IMR-90 (cell line): ENCODE measurements at regions not wholly inside any gene's neighbourhood (a gene's known extent, or its start where the extent isn't known, plus 50 kb on each side); places are given as distances from the start of the nearest gene placed in this dataset.

ENCODE experiments used
- ATAC-seq: fragments of 200-7000 bp; cut with Tn5 transposase; 2 replicates; pipeline ENCODE4 v1.9.1; 2020; ENCODE audit warnings: low read depth, mild to moderate bottlenecking, moderate library complexity
- BruUV-seq: library from RNA; stranded (reverse); fragments of 400-500 nt; replicated peaks from 2 replicates; lab custom pipeline; 2021; lab: Mats Ljungman, UMichigan
- CTCF ChIA-PET: fragments of 300-600 bp; formaldehyde crosslinking; extraction: SDS; loops from one replicate; lab custom pipeline; 2021; ENCODE audit warnings: antibody characterized with exemption; lab: Yijun Ruan, JAX
- POLR2A ChIA-PET: fragments of 300-600 bp; sonication (Branson Sonifier 250); formaldehyde crosslinking; loops from one replicate; lab custom pipeline; 2022; ENCODE audit warnings: antibody characterized with exemption; ENCODE audit not compliant: unreplicated experiment; lab: Charles Lee
- DNase-seq: peaks from one replicate; pipeline ENCODE4 v3.0.0; 2013
- H2AFZ ChIP-seq: replicated peaks from 2 replicates; pipeline ENCODE3; 2013; ENCODE audit warnings: low read length, mild to moderate bottlenecking; ENCODE audit not compliant: poor library complexity
- H2AK5ac ChIP-seq: 2 replicates; pipeline ENCODE4 v1.6.1; 2013; ENCODE audit warnings: low read depth, low read length, inconsistent platforms
- H2AK9ac ChIP-seq: replicated peaks from 2 replicates; pipeline ENCODE3; 2013; ENCODE audit warnings: mild to moderate bottlenecking, low read depth, low read length, moderate library complexity; ENCODE audit not compliant: poor library complexity
- H2BK120ac ChIP-seq: 2 replicates; pipeline ENCODE4 v1.6.1; 2013; ENCODE audit warnings: low read depth, low read length, inconsistent platforms
- H2BK15ac ChIP-seq: 3 replicates; pipeline ENCODE4 v1.6.1; 2013; ENCODE audit warnings: low read depth, low read length, inconsistent platforms
- H2BK20ac ChIP-seq: 2 replicates; pipeline ENCODE4 v1.6.1; 2013; ENCODE audit warnings: low read depth, mild to moderate bottlenecking, inconsistent platforms, low read length, moderate library complexity
- H2BK5ac ChIP-seq: 2 replicates; pipeline ENCODE4 v1.6.1; 2013; ENCODE audit warnings: mild to moderate bottlenecking, low read depth, low read length, inconsistent platforms; ENCODE audit not compliant: poor library complexity, severe bottlenecking
- H3K14ac ChIP-seq: replicated peaks from 2 replicates; pipeline ENCODE4 v1.6.1; 2013; ENCODE audit warnings: low read depth, low read length, inconsistent platforms
- H3K18ac ChIP-seq: 2 replicates; pipeline ENCODE4 v1.6.1; 2013; ENCODE audit warnings: low read depth, low read length, control low read depth
- H3K23ac ChIP-seq: 2 replicates; pipeline ENCODE4 v1.6.1; 2013; ENCODE audit warnings: low read depth, low read length, inconsistent platforms
- H3K27ac ChIP-seq: 2 replicates; pipeline ENCODE4 v1.5.1; 2013; ENCODE audit warnings: mild to moderate bottlenecking, control low read depth, low read length; ENCODE audit not compliant: insufficient read depth
- H3K27me3 ChIP-seq: 2 replicates; pipeline ENCODE4 v1.6.1; 2013; ENCODE audit warnings: low read length; ENCODE audit not compliant: control insufficient read depth, insufficient read depth
- H3K36me3 ChIP-seq: 2 replicates; pipeline ENCODE4 v1.6.1; 2013; ENCODE audit warnings: low read length, mixed read lengths; ENCODE audit not compliant: control insufficient read depth, insufficient read depth
- H3K4ac ChIP-seq: 2 replicates; pipeline ENCODE4 v1.6.1; 2013; ENCODE audit warnings: low read depth, low read length, inconsistent platforms
- H3K4me1 ChIP-seq: 2 replicates; pipeline ENCODE4 v1.6.1; 2013; ENCODE audit warnings: low read length, mixed read lengths; ENCODE audit not compliant: control insufficient read depth, insufficient read depth
- H3K4me2 ChIP-seq: 2 replicates; pipeline ENCODE4 v1.6.1; 2013; ENCODE audit warnings: low read depth, mild to moderate bottlenecking, control low read depth, low read length, moderate library complexity
- H3K4me3 ChIP-seq: 2 replicates; pipeline ENCODE4 v1.5.1; 2013; ENCODE audit warnings: low read depth, mild to moderate bottlenecking, control low read depth, low read length, moderate library complexity; ENCODE audit not compliant: insufficient read depth
- H3K56ac ChIP-seq: 2 replicates; pipeline ENCODE4 v1.6.1; 2013; ENCODE audit warnings: low read length, inconsistent platforms; ENCODE audit not compliant: insufficient read depth; ENCODE audit errors: extremely low read depth
- H3K79me1 ChIP-seq, 2 experiments: 2 replicates each; pipeline ENCODE4 v1.6.1; 2013; ENCODE audit warnings: low read length in 2 of 2, inconsistent platforms in 1 of 2, low read depth in 1 of 2
- H3K9ac ChIP-seq: 2 replicates; pipeline ENCODE4 v1.6.1; 2013; ENCODE audit warnings: low read depth, low read length, control low read depth
- H3K9me1 ChIP-seq: 2 replicates; pipeline ENCODE4 v1.6.1; 2013; ENCODE audit warnings: low read length, inconsistent platforms; ENCODE audit not compliant: insufficient read depth
- H3K9me3 ChIP-seq: 2 replicates; pipeline ENCODE4 v1.6.1; 2013; ENCODE audit warnings: low read length; ENCODE audit not compliant: control insufficient read depth, insufficient read depth
- H4K20me1 ChIP-seq: 2 replicates; pipeline ENCODE4 v1.6.1; 2013; ENCODE audit warnings: low read length, inconsistent platforms; ENCODE audit not compliant: insufficient read depth
- H4K5ac ChIP-seq: 2 replicates; pipeline ENCODE4 v1.6.1; 2013; ENCODE audit warnings: mild to moderate bottlenecking, low read depth, low read length, control low read depth
- H4K8ac ChIP-seq, 2 experiments: 2 replicates each; pipeline ENCODE4 v1.6.1; 2013; ENCODE audit warnings: low read depth in 2 of 2, low read length in 2 of 2, control low read depth in 1 of 2, inconsistent platforms in 1 of 2
- H4K91ac ChIP-seq: 2 replicates; pipeline ENCODE4 v1.6.1; 2013; ENCODE audit warnings: low read depth, low read length, inconsistent platforms; ENCODE audit not compliant: insufficient read depth
- BHLHE40 ChIP-seq: fragments of 150-350 bp; IDR thresholded peaks from 2 replicates; pipeline ENCODE4 v1.6.1; 2016; ENCODE audit warnings: mild to moderate bottlenecking, low read depth, low read length
- CEBPB ChIP-seq: IDR thresholded peaks from 2 replicates; pipeline ENCODE4 v1.6.1; 2012; ENCODE audit warnings: low read depth, low read length, improper control_type of control experiment
- CTCF ChIP-seq: conservative IDR thresholded peaks from 2 replicates; pipeline ENCODE4 v1.5.1; 2012; ENCODE audit warnings: mild to moderate bottlenecking, low read depth, low read length, improper control_type of control experiment
- FOS ChIP-seq: fragments of 150-350 bp; IDR thresholded peaks from 2 replicates; pipeline ENCODE4 v1.6.1; 2016; ENCODE audit warnings: low read depth, low read length
- RAD21 ChIP-seq: IDR thresholded peaks from 2 replicates; pipeline ENCODE4 v1.6.1; 2012; ENCODE audit warnings: low read length, improper control_type of control experiment
- SMC3 ChIP-seq: fragments of 150-350 bp; IDR thresholded peaks from 2 replicates; pipeline ENCODE4 v1.6.1; 2016; ENCODE audit warnings: low read depth, mild to moderate bottlenecking, antibody characterized with exemption, low read length, moderate library complexity
- WGBS, 2 experiments: methylation state at CpG; one replicate each; pipeline versions ENCODE4 v1.1.5 to v1.1.7; 2013; ENCODE audit warnings: missing lambda C conversion rate in 2 of 2; ENCODE audit not compliant: insufficient read length in 1 of 2; ENCODE audit errors: extremely low coverage in 2 of 2; 5-methylcytosine and 5-hydroxymethylcytosine counted together
- dilution Hi-C: fragments of 300-500 bp; cut with HindIII; formaldehyde crosslinking; loops from one replicate; pipeline ENCODE4 v1.14.3; 2018; ENCODE audit warnings: low sequenced_read_pairs; ENCODE audit not compliant: unreplicated experiment
- in situ Hi-C: fragments of 300-500 bp; cut with MboI; formaldehyde crosslinking; loops from 3 replicates; pipeline ENCODE4 v1.14.3; 2019; ENCODE audit warnings: low sequenced_read_pairs, inconsistent platforms, mixed read lengths
- intact Hi-C: fragments of 100-400 bp; cut with micrococcal nuclease; formaldehyde crosslinking; loops from 2 replicates; pipeline ENCODE4 v1.10.0; 2022

GRCh38 chr5:164422400-164422799 is 917.0 kb downstream of the MAT2B start:
- no peak overlapping the region for H2BK120ac ChIP-seq
- H3K4me1 ChIP-seq = no peaks in the 10 kb centered on the region
- H2BK15ac ChIP-seq = no peak overlapping the region
- H2AK9ac ChIP-seq = no peak overlapping the region
- TF ChIP-seq CTCF (peak; percentile 30; the same call in 1 of the 2 replicates), CEBPB (no peak), FOS (no peak), SMC3 (peak; percentile 28; the same call in 1 of the 2 replicates), BHLHE40 (no peak), RAD21 (peak; percentile 31)
- in situ Hi-C loops = no loop called here
- no peaks in the 10 kb centered on the region for H3K79me1 ChIP-seq
- CTCF ChIA-PET = no interaction called here
- dilution Hi-C loops = no loop called here
- H3K23ac ChIP-seq = no peak overlapping the region
- no peak overlapping the region for H2AK5ac ChIP-seq
- H3K18ac ChIP-seq = no peak overlapping the region
- H2AFZ ChIP-seq = no peak overlapping the region
- no peak overlapping the region for H2BK5ac ChIP-seq
- H2BK20ac ChIP-seq = no peak overlapping the region
- POLR2A ChIA-PET = no interaction called here
- no peak overlapping the region for H4K91ac ChIP-seq
- no peak overlapping the region for H3K56ac ChIP-seq
- no peak overlapping the region for H4K8ac ChIP-seq
- intact Hi-C loops = no loop called here
- DNase-seq (peak; percentile 30), ATAC-seq (no peak)
- H3K27me3 ChIP-seq = no peaks in the 10 kb centered on the region
- no peak overlapping the region for H3K4me2 ChIP-seq
- no peak overlapping the region for H3K27ac ChIP-seq
- H3K9me3 ChIP-seq = peaks cover 7% of the 10 kb centered on the region
- no peaks in the 10 kb centered on the region for H3K9me1 ChIP-seq
- no peak overlapping the region for H3K4ac ChIP-seq
- no TSS peak for BruUV-seq
- no peak overlapping the region for H3K14ac ChIP-seq
- no peak overlapping the region for H4K5ac ChIP-seq
- no peaks in the 10 kb centered on the region for H3K36me3 ChIP-seq
- WGBS, 2 experiments = no CpG with 5 or more reads among the region's 5 CpGs
- no peaks in the 10 kb centered on the region for H4K20me1 ChIP-seq
- no peak overlapping the region for H3K9ac ChIP-seq
- H3K4me3 ChIP-seq = no peak overlapping the region
